Endothelial cell of hepatic sinusoid (primary cell): ENCODE measurements at regions not wholly inside any gene's neighbourhood (a gene's known extent, or its start where the extent isn't known, plus 50 kb on each side); places are given as distances from the start of the nearest gene placed in this dataset.

Experiments
- in situ Hi-C: cut with HindIII; loops from 2 replicates; pipeline ENCODE4 v1.10.0; 2017; ENCODE audit warnings: low sequenced_read_pairs

DNA sequence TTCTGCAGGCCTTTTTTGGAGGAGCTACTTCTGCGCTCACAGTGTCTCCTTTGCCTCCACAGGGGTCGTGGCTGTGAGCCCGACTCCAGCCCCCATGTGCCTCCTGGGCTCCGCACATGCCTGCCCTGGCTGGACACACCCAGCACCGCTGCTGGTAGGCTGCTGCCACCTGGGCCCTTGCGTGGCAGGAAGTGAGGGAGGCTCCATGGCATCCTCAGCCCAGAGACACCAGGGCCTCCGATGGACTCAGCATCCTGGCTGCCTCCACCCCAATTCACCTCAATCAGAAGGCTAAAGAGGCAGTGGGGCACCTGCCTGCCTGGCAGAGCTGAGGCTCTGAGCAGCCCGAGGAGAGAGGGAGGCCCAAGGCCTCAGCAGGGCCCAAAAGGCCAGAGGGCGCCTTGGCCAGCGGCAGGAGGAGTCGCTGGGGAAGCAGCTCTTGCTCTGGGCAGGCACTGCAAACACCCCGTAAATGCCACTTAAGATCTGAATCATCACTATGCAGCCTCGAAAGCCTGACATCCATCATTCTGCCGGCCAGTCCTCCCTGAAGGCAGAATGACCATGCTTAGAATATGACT lies 68.3 kb upstream of the OTOS start:
- in situ Hi-C loops, result no loop called here

DNA sequence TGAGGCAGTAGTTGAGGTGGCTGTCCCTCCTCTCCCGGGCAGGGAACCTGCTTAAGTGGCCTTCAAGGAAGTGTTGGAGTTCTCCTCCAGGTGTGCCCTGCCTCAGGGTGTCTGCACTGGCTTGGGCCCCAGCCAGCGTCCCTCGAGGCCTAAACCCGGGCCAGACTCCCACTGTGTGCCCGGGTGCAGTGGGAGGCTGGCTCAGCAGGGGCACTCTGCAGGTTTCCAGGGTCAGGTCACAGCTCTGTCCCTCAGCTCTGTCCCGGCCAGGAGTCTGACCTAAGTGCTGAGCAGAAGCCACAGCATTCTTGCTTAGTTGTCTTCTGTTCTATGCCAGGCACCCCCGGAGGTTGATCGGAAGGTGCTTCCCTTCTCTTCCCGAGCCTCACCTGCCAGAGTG lies 69.0 kb upstream of the OTOS start:
- in situ Hi-C loops, result no loop called here

DNA sequence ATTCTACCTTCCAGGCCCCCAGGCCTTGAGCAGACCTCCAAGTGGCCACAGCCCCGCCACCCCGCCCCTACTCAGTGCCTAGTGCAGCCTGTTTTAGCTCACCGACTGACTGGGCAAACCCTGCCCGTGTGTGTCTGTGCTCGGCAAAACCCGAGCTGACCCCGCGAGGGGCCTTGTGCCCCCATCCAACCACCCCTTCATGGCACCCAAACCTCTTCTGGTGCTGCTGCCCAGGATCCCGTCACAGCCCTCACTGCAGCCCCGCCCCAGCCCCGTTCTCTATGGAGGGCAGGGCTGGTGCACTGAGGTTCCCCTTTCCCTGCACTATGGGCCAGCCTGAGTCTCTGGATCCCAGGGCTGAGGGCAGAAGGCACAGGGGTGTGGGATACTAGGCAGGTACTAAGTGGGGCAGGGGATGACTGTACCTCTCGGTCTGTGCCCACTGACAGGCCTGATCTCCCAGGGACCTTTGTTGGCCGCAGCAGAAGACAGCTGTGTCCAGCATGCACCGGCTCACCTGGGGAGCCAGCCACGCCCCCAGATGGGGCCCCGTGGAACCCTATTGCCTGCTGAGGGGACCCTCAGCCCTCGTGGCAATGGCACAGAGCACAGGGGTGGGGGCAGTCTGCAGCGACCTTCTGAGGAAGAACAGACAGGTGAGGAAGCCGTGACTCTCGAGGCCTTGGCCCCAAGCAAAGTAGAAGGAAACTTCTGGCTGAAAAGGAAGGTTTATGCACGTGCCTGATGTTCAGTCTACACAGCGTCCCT lies 69.9 kb upstream of the OTOS start:
- in situ Hi-C loops, result no loop called here

DNA sequence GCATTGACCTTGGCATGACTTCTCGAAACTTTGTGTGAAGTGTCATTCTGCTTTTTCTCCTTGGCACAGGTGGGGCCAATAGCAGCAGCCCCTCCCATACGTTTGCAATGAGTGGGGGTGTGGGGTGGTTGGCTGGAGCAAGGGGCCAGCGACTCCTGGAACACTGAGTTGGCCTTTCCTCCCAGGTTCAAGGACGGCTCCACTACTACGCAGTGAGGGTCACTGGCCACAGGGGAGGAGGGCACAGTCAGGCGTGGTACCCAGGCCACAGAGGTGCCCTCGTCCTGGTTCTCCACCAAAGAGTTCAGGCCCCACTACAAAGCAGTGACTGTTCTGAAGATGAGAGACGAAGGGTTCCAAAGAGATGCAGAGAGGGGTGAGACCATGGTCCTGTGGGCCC lies 70.6 kb upstream of the OTOS start:
- in situ Hi-C loops, result no loop called here

DNA sequence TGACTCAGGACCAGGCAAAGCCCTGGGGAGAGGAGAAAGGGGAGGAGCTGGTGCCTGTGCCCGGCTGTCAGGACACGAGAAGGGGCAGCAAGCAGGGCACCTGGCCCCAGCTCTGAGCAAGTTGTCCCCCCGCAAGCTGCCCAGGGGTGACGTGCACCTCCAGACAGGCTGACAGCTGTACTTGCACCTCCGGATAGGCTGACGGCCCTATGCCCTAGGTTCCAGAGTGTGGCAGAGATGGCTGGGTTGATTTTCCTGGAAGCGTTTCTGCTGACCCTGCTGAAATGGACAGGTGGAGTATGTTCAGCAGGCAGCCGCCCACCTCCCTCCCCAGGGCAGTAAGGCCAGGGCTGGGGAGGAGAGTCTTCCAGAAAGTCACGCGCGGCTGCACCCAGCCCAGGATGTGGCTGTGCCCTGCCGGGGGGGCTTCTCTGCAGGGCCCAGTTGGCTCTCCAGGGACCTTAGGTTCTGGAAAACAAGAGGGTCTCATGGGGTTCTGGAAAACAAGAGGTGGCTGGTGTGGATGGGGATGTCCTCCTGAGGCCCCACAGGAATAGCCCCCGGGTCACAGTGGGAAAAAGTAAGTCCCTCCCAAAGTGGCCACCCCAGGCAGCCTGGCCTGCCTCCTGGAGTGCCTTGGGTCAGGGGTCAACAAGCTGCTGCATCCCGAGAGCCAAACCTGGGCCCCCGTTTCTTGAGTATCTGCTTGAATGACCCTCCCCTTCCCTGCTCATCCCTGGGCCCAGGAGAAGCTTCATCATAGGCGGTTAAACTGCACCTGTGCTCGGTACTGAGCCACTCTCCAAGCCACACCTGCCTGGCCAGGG lies 71.4 kb upstream of the OTOS start:
- in situ Hi-C loops, result no loop called here

DNA sequence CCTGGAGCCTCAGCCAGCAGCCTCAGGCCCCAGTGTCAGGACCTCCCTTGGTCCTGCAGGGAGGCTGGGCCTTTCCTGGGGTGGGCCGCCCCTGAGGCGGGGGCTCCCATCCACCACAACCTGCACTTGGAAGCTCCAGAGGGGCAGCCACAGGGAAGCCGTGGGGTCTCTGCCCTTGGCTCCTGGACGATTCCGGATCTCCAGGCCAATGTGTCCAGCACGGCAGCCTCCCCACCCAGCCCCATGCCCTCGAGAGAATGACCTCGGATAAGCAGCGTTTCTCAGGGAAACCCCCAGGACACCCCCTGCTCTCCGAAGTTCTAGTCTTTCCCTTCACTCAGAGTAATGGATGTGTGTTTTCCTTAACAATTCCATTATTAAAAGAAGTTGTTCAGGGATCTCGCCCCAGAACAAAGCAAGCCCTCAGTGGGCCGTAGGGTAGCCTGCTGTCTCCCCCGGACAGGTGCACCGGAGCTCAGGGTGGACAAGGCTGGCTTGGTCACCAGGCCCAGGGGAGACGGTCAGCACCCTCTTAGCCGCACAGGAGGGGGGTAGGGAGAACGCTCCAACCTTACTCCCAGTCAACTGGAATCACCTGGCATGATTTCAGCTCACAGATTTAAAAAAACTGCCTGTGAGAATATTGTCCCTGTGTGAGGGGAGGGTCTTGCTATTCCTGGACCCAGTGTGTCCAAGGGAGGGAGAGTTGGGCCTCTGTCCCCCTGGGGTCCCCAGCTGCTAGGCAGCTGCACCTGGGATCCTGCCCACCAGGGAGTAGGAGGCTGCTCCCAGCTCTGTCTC lies 72.2 kb upstream of the OTOS start:
- in situ Hi-C loops, result no loop called here

DNA sequence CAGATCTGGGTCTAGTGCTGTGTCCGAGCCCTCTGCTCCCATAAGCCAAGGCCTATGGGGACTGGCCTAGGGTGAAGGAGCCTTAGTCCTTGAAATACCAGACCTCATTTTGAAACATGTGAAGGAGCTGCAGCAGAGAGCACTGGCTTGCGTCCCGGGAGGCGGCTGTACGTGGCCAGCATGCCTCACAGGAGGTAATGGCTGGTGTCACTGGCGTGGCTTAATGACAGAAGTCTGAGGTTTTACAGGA lies 72.7 kb upstream of the OTOS start:
- in situ Hi-C loops, result no loop called here

DNA sequence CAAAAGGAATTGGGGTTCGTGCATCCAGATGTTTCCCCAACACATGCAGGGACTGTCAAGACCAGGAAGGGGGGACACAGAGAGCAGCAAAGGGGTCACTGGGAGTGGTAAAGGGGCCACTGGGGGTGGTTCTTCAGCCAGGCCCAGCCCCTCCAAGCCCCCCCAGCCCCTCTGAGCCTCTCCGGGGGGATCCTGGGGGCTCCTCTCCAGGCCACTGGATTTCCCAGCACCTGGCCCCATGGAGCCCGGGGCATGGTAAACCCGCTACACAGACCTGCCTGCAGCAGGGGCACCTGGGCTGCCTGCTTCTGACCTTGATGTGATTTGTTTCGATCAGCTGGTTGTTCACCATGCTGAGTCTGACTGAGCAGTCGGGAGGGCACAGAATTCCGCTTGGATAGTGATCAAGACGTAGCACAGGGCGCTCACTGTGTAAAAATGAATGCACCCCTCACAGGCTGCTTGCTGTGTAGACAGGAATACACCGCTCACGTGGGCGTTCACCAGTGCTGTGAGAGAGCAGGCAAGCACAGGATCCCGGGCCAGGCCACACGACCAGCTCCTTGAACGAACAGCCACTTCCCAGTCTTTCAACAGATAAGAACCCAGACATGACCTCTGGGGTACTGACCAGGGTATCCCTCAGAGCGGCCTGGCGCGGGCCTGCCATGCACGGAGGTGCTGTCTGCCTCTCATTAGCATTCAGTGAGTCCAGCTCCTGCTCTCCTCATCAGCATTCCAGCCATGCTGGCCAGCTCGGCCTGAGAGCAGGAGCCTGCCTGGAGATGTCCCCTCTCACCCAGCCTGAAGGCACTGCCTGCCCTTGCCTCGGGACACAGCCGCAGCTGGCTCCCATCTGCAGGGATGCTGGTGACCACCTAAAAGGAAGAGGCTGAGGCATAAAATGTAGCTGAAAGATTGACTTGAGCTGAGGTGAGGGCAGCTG lies 73.3 kb upstream of the OTOS start:
- in situ Hi-C loops, result no loop called here

DNA sequence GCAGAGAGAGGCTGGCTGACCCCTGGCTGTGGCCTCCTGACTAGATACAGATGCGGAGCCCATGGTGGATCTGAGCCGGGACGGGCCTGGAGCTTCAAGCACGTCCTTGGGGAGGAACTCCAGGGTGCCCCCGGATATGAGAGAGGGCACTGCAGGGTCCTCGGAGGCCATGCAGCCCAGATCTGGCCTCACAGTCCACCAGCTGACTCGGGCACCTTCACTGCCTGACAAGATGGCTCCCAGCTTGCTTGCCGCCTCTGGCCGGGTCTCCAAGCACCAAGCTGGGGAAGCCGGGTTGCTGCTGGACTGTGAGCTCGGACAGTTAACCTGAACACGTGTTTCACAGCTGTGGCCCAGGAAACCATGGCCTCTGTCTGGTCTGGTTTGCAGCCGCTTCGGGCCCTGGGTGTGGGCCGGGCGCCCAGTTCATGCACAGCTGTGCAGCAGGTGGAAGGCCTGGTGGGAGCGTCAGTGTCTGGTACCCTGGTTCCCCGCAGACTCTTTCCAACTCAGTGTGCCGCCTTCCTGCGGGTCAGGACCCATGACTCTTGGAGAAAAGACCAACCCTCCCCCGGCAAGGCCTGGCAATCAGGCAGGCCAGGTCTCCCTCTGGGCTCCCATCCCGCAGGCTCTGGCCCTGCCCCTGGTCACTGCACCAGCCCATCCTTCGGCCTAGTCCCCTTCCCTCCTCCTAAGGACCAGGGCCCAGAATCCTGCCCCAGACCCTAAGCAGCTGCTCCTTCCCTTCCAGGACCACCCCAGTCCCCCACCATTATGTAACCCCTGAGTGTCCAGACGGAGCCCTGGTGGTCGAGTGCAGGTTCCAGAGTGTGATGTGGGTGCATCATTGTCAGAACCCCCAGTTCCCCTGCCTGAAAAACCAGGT lies 74.6 kb upstream of the OTOS start:
- in situ Hi-C loops, result no loop called here

DNA sequence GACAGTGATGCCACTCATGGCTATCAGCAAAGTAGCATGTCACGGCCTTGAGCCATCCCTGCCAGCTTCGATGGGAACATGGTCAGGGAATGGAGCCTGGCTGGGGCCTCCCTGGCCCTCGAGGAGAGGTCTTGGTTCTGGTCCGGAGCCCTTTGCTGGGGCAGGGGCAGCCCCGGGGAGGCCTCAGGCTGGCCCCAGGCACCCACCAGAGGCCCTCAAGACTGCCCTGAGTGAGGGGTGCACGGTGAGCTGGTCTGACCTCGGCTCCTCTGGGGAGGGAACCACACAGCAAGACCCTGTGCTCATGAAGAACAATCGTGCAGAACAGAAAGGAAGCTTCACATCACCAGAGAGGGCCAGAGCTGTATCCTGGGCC lies 75.2 kb upstream of the OTOS start:
- in situ Hi-C loops, result no loop called here

DNA sequence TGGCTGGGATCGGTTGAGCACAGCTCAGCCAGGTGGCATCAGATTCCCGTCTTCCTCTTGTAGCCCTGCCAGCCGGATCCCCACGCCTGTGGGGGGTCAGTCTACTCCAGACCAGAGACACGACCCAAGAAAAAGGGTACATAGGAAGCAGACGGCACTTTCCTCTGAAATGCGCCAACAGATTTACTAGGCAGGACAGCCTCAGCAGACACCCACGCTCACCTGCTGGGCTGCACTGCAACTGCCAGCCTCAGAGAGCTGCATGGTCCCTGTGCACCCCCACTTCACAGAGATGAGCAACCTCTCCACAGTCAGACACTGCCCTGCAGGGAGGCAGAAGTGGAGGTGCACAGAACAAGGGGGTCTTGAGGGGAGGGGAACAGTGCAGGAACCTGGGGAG lies 75.7 kb upstream of the OTOS start:
- in situ Hi-C loops, result no loop called here

DNA sequence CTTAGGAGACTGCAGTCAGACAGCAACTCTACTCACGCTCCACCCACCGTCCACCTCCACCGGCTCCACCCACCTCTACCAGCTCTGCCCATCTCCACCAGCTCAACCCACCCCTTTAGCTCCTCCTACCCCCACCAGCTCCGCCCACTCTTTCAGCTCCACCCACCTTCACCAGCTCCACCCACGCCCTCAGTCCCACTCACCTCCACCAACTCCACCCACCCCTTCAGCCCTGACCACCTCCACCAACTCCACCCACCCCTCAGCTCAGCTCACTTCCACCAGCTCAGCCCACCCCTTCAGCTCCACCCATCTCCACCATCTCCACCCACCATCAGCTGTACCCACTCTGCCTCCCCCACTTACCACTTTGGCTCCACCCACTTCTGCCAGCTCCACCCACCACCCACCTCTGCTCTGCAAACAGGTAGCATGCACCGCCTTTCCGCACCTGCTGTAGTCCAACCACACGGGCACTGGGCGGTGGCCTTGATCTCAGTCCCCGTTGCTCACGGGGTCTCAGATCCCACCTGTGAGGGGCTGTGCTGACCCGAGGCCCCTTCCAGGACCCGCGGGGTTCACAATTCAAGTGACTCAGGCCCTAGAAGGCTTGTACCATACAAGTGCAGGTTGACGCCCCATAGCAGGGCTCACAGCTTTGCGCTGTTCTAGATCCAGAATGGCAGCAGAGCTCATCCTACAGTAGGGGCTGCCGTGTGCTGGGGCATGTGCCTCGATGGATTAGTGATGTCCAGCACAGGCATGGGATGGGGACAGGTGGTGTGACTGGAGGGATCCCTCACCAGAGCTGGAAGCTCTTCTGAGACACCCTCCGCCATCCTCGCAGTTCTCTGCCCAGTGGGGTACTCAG lies 77.2 kb upstream of the OTOS start:
- in situ Hi-C loops, result no loop called here

DNA sequence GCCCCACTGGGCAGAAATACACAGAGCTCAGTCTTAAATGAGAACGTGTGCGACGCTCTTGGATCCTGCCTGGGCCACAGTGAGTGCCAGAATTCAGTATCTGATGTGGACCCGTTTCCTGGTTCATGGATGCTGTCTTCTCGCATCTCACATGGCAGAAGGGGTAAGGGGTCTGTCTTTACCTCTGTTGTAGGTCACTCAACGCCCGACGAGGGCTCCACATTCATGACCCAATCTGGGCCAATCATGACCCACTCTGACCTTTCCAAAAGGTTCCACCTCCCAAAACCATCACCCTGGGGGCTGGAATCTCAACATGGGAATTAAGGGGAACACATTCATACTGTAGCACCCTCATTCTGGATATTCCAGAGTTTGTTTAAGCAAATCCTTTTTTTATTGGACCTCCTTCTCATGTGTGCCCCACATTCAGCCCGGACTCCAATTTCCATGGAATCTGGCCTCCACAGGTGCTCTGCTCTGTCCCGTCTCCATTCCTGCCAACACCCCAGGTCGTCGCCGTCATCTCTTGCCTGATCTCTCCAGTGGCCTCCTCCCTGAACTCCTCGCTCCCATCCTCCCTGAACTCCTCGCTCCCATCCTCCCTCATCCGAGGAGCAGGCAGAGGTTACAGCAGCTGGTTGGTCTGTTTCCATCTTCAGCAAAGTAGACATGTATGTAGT lies 78.9 kb upstream of the OTOS start:
- in situ Hi-C loops, result no loop called here

DNA sequence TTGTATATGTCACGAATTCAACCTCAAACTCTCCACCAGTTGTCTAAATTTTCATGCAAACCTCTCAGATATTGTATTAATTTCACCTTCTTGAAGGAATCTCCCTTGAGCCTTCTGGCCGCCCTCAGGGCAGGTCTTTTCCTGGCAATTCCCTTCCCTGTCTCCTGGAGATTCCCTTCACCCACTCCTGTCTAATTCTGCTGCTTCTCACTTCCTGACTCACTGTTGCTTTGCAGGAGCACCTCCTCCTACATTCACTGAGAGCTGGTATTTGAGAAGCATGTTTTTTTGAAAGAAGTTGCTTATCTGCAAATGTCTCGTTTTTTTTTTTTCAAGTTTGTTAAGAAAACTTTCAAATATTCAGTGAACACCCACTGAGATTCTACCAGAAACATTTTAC lies 79.9 kb upstream of the OTOS start:
- in situ Hi-C loops, result no loop called here

DNA sequence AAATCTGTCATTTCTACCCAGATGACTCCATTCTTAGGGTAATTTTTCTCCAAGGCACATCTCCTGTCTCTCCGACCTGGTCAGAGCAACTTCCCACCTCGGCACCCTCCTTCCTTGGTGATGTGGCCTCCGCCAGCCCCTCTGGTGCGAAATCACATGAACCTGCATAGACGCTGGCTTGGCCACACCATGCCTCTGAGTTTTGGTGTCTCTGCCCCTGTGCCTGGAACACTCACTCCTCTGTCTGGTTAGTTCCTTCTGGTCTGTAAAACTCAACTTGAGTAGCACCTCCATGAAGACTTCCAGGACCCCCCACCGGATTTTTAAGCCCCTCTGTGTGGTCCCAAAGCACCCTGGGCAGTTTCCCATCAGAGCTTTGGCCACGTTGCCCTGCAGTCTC lies 83.2 kb upstream of the OTOS start:
- in situ Hi-C loops, result no loop called here

DNA sequence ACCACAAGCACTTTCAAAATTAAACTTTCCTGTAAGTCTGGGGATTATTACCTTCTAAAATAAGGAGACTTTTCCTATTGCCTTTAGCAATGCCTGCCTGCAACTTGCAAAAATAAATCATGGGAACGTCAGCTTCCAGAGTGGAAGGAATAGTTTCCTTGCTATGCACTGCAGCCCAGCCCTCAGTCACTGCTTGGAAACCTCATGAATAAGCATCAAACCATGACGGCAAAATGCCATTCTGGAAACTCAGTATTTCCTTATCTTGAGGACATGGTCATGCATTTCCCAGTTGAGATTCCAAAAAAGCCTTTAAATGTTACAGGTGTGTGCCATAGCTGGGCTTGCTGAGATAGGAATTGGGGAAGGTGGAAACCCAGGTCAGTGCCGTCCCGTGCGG lies 84.2 kb upstream of the OTOS start:
- in situ Hi-C loops, result no loop called here

DNA sequence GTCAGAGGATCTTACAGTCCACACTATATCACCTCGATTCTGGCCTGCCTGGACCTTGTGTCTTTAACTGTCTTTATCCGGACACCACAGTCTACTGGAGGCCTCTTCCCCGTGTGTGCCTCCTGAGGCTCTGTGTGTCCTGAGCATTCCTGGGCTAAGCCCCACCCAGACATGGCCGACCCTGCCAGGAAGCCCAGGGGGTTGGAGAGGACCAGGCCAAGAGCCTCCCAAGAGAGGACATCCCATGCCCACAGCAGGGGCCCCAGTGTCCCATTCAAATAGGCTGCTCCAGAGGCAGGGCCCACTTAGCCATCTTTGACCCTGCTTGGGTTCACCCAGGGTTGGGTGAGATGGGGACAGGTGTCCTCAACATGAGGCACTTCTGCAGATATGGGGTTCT lies 84.7 kb upstream of the OTOS start:
- in situ Hi-C loops, result no loop called here
